HepG2 (cell line): ENCODE measurements at regions not wholly inside any gene's neighbourhood (a gene's known extent, or its start where the extent isn't known, plus 50 kb on each side); places are given as distances from the start of the nearest gene placed in this dataset.

Experiments
- ESRRA ChIP-seq: sonication (generic); formaldehyde crosslinking; IDR thresholded peaks from 2 replicates; pipeline ENCODE4 v1.5.1; 2020; ENCODE audit warnings: mild to moderate bottlenecking, low read depth, missing genetic modification reagents
- SKI ChIP-seq: fragments of 450-650 bp; IDR thresholded peaks from one replicate; pipeline ENCODE4 v1.6.1; 2018; ENCODE audit warnings: mild to moderate bottlenecking; ENCODE audit not compliant: partially characterized antibody
- ZHX1 ChIP-seq: sonication (generic); formaldehyde crosslinking; IDR thresholded peaks from 2 replicates; pipeline ENCODE4 v1.8.1; 2022; ENCODE audit warnings: low read depth, mild to moderate bottlenecking, missing genetic modification reagents
- ZNF142 ChIP-seq: sonication (generic); formaldehyde crosslinking; IDR thresholded peaks from 2 replicates; pipeline ENCODE4 v1.4.0; 2020; ENCODE audit warnings: missing genetic modification reagents
- ZNF550 ChIP-seq: sonication (generic); formaldehyde crosslinking; IDR thresholded peaks from 2 replicates; pipeline ENCODE4 v1.4.0; 2020; ENCODE audit warnings: mild to moderate bottlenecking, missing genetic modification reagents, borderline replicate concordance
- ZNF704 ChIP-seq: sonication (generic); formaldehyde crosslinking; IDR thresholded peaks from 2 replicates; pipeline ENCODE4 v1.8.1; 2023; ENCODE audit warnings: mild to moderate bottlenecking, inconsistent platforms, moderate library complexity, missing genetic modification reagents, borderline replicate concordance
- ZNF883 ChIP-seq: sonication (generic); formaldehyde crosslinking; IDR thresholded peaks from 2 replicates; pipeline ENCODE4 v1.5.1; 2020; ENCODE audit warnings: mild to moderate bottlenecking, missing genetic modification reagents; ENCODE audit errors: not compliant biosample characterization

- TF ChIP-seq ESRRA (CRISPR knock-in tag) = no peak
- no peak for TF ChIP-seq ZNF883 (CRISPR knock-in tag)
- no peak for TF ChIP-seq ZHX1 (CRISPR knock-in tag)
- no peak for TF ChIP-seq SKI
- TF ChIP-seq ZNF142 (CRISPR knock-in tag) = no peak
- no peak for TF ChIP-seq ZNF550
- TF ChIP-seq ZNF704 (CRISPR knock-in tag) = no peak
Observed at GRCh38 chr6:112947507-112947906, 600.4 kb downstream of the RFPL4B start (continued).
